GM10248 (cell line): ENCODE measurements at regions not wholly inside any gene's neighbourhood (a gene's known extent, or its start where the extent isn't known, plus 50 kb on each side); places are given as distances from the start of the nearest gene placed in this dataset.

Experiments
- CTCF ChIA-PET: fragments of 300-600 bp; sonication (Branson Sonifier 250); formaldehyde crosslinking; extraction: SDS; loops from one replicate; lab custom pipeline; 2021; ENCODE audit warnings: antibody characterized with exemption; lab: Yijun Ruan, JAX
- POLR2A ChIA-PET: fragments of 350-650 bp; sonication (Branson Sonifier 250); formaldehyde crosslinking; extraction: SDS; loops from one replicate; lab custom pipeline; 2020; ENCODE audit warnings: antibody characterized with exemption; lab: Yijun Ruan, JAX
- DNase-seq: peaks from one replicate; pipeline ENCODE4 v3.0.0; 2012; ENCODE audit errors: extremely low spot score
- CTCF ChIP-seq: IDR thresholded peaks from 2 replicates; pipeline ENCODE4 v1.5.1; 2012; ENCODE audit warnings: mild to moderate bottlenecking, low read depth; ENCODE audit errors: extremely low read depth, missing control alignments, control extremely low read depth

GRCh38 chr12:75674393-75674792, 163.0 kb upstream of the KRR1 start:
- ChIA-PET POLR2A (no interaction called here), CTCF (no interaction called here)
- no peak for TF ChIP-seq CTCF
- DNase-seq, result no peak

GRCh38 chr12:75672200-75672599, 160.8 kb upstream of the KRR1 start:
- DNase-seq, result no peak
- CTCF ChIA-PET, result interaction anchor here (2.8 kb wide), 1 partner anchor 14 kb away, joined by 7 read pairs; no protein-coding TSS in a partner anchor
- no peak for TF ChIP-seq CTCF
- POLR2A ChIA-PET, result no interaction called here

- no peak for TF ChIP-seq CTCF
- ChIA-PET CTCF (interaction anchor here (1.2 to 2.8 kb wide), 2 partner anchors 12 to 28 kb away, joined by 3 to 7 read pairs; no protein-coding TSS in a partner anchor), POLR2A (no interaction called here)
- no peak for DNase-seq
Measured at GRCh38 chr12:75670216-75670615, 158.8 kb upstream of the KRR1 start.

- no peak for TF ChIP-seq CTCF
- ChIA-PET POLR2A (interaction anchor here (0.7 kb wide), 1 partner anchor 416 kb away, joined by 3 read pairs; no protein-coding TSS in a partner anchor), CTCF (interaction anchor here (1.1 to 1.6 kb wide), 2 partner anchors 15 to 140 kb away, joined by 3 to 6 read pairs; no protein-coding TSS in a partner anchor)
- DNase-seq, result no peak
Measured at GRCh38 chr12:75666939-75667334, 155.5 kb upstream of the KRR1 start.

GRCh38 chr12:75666126-75666938, 154.9 kb upstream of the KRR1 start:
- DNase-seq, result no peak
- CTCF ChIA-PET, result interaction anchor here (1.1 to 1.6 kb wide), 2 partner anchors 15 to 139 kb away, joined by 3 to 6 read pairs; no protein-coding TSS in a partner anchor
- POLR2A ChIA-PET, result no interaction called here
- TF ChIP-seq CTCF, result no peak

GRCh38 chr12:75665216-75665615, 153.8 kb upstream of the KRR1 start:
- no peak for DNase-seq
- no peak for TF ChIP-seq CTCF
- ChIA-PET CTCF (interaction anchor here (1.2 to 1.3 kb wide), 2 partner anchors 11 to 44 kb away, joined by 3 to 4 read pairs; no protein-coding TSS in a partner anchor), POLR2A (no interaction called here)
